ENCODE measurements at regions not wholly inside any gene's neighbourhood (a gene's known extent, or its start where the extent isn't known, plus 50 kb on each side); places are given as distances from the start of the nearest gene placed in this dataset.

GRCh38 chr3:168655611-168656010 is 559.9 kb upstream of the GOLIM4 start:
- TF ChIP-seq CTCF (IDR thresholded peaks at IDR 0.05; ENCODE audit: insufficient read depth, low read length) = no peak
- no peak for TF ChIP-seq REST (IDR thresholded peaks at IDR 0.05; ENCODE audit: insufficient replicate concordance, low read depth)

Data from HL-60 (cell line).